ENCODE measurements at regions not wholly inside any gene's neighbourhood (a gene's known extent, or its start where the extent isn't known, plus 50 kb on each side); places are given as distances from the start of the nearest gene placed in this dataset.

DNA sequence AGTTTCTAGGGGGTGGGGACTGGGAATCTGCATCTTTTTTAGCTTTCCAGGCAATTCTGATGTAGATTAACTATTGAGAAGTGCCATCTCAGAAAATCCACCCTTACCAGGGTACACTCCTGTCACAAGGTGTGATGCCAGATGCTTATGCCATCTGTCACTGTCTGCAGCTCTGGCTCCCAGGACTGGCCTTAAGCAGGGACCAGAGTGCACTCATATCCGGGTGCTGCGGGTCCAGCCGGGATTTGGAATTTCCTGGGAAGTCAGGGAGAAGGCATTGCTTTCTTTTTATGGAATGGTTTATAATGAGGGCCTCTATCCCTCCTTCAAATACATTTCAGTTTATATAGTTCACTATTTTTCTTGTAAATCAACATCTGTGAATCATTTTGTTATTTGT is 92.6 kb downstream of the TMEM174 start:
- dilution Hi-C loops (cut with MboI; ENCODE audit: extremely low pct_ligation_motif_present, low sequenced_read_pairs), result no loop called here
- Histone ChIP-seq H3K9me3 (replicated peaks; ENCODE audit: control insufficient read depth, insufficient read depth, low read length) (no peaks in the 10 kb centered on the region), H3K9ac (replicated peaks; ENCODE audit: extremely low read depth, insufficient read depth, low read length) (no peak overlapping the region), H3K79me2 (ENCODE audit: control insufficient read depth, insufficient read depth, low read length) (no peaks in the 10 kb centered on the region), H3K4me3 (replicated peaks in 1 of 3; ENCODE audit: insufficient read depth in 1 of 3, low read depth in 1 of 3, low read length in 3 of 3) (no peak overlapping the region), H2AFZ (ENCODE audit: low read depth, low read length) (no peak overlapping the region), H3K9me1 (replicated peaks; ENCODE audit: control insufficient read depth, extremely low read depth, insufficient read depth, low read length) (no peaks in the 10 kb centered on the region), H3K36me3 (ENCODE audit: control insufficient read depth in 2 of 2, extremely low read depth in 1 of 2, insufficient read depth in 2 of 2, low read length in 2 of 2) (no peaks in the 10 kb centered on the region), H4K20me1 (replicated peaks; ENCODE audit: control insufficient read depth, extremely low read depth, insufficient read depth, low read length) (no peaks in the 10 kb centered on the region), H3K27me3 (ENCODE audit: control insufficient read depth in 2 of 2, insufficient read depth in 2 of 2, low read length in 2 of 2) (peaks cover 76 to 84% of the 10 kb centered on the region in 2 experiments), H3K4me2 (ENCODE audit: insufficient read depth, low read length) (no peak overlapping the region), H3K27ac (ENCODE audit: insufficient read depth, low read depth, low read length) (no peak overlapping the region), H3K4me1 (ENCODE audit: control insufficient read depth, extremely low read depth, insufficient read depth, low read length) (no peaks in the 10 kb centered on the region)
- FAIRE-seq (no peak), DNase-seq (ENCODE audit: low read depth, low spot score) (no peak)
- BruUV-seq (replicated peaks), result no TSS peak
- POLR2A ChIA-PET, result no interaction called here
- TF ChIP-seq FOS (IDR thresholded peaks at IDR 0.05; ENCODE audit: borderline replicate concordance, insufficient read depth, low read length), result no peak
- TF ChIP-seq, protein P1, sequence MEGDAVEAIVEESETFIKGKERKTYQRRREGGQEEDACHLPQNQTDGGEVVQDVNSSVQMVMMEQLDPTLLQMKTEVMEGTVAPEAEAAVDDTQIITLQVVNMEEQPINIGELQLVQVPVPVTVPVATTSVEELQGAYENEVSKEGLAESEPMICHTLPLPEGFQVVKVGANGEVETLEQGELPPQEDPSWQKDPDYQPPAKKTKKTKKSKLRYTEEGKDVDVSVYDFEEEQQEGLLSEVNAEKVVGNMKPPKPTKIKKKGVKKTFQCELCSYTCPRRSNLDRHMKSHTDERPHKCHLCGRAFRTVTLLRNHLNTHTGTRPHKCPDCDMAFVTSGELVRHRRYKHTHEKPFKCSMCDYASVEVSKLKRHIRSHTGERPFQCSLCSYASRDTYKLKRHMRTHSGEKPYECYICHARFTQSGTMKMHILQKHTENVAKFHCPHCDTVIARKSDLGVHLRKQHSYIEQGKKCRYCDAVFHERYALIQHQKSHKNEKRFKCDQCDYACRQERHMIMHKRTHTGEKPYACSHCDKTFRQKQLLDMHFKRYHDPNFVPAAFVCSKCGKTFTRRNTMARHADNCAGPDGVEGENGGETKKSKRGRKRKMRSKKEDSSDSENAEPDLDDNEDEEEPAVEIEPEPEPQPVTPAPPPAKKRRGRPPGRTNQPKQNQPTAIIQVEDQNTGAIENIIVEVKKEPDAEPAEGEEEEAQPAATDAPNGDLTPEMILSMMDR (IDR thresholded peaks at IDR 0.05; ENCODE audit: extremely low read depth in 1 of 2, insufficient read depth in 1 of 2, low read depth in 1 of 2, low read length in 2 of 2), result no peak
- no peak for TF ChIP-seq POLR2AphosphoS5 (IDR thresholded peaks at IDR 0.05; ENCODE audit: insufficient read depth, low read depth, low read length)
- TF ChIP-seq EZH2 (IDR thresholded peaks at IDR 0.05; ENCODE audit: borderline replicate concordance, low read depth, low read length, severe bottlenecking), result no peak
- TF ChIP-seq MYC (IDR thresholded peaks at IDR 0.05; ENCODE audit: low read depth, low read length), result no peak
- no peak for TF ChIP-seq POLR2A (IDR thresholded peaks at IDR 0.05; ENCODE audit: low read depth, low read length)
- no peak for TF ChIP-seq JUN (IDR thresholded peaks at IDR 0.05; ENCODE audit: borderline replicate concordance, insufficient read depth, insufficient read length, low read depth)
- no peak for TF ChIP-seq GATA2 (IDR thresholded peaks at IDR 0.05; ENCODE audit: insufficient read depth, insufficient read length, low read depth, low read length)
- CTCF ChIA-PET, result interaction anchor here (1.4 to 2.6 kb wide), 2 partner anchors 9 to 19 kb away, joined by 3 to 8 read pairs; no protein-coding TSS in a partner anchor
- intact Hi-C loops (cut with micrococcal nuclease), result no loop called here
